ENCODE measurements at regions not wholly inside any gene's neighbourhood (a gene's known extent, or its start where the extent isn't known, plus 50 kb on each side); places are given as distances from the start of the nearest gene placed in this dataset.

GRCh38 chr12:98213556-98213955 is 301.8 kb upstream of the TMPO start:
- Histone ChIP-seq H3K4me1 (ENCODE audit: control insufficient read depth in 2 of 2, insufficient read depth in 2 of 2, low read length in 2 of 2) (no peaks in the 10 kb centered on the region), H4K20me1 (ENCODE audit: control insufficient read depth, insufficient read depth, low read length, poor library complexity, severe bottlenecking) (no peaks in the 10 kb centered on the region), H3K27me3 (replicated peaks in 1 of 4; ENCODE audit: control extremely low read depth in 1 of 4, control insufficient read depth in 3 of 4, insufficient read depth in 4 of 4, low read length in 3 of 4) (no peaks in the 10 kb centered on the region), H3K4me3 (ENCODE audit: control extremely low read depth in 1 of 5, extremely low read depth in 1 of 5, insufficient read depth in 1 of 5, low read depth in 2 of 5, low read length in 4 of 5) (no peak overlapping the region), H3K4me2 (replicated peaks; ENCODE audit: low read depth, low read length, poor library complexity, severe bottlenecking) (no peak overlapping the region), H3K79me2 (ENCODE audit: control insufficient read depth, insufficient read depth, low read length) (no peaks in the 10 kb centered on the region), H3K9me3 (ENCODE audit: control extremely low read depth in 1 of 3, control insufficient read depth in 2 of 3, insufficient read depth in 1 of 3, low read length in 2 of 3) (no peaks in the 10 kb centered on the region), H3K9ac (ENCODE audit: low read length) (no peak overlapping the region), H3K36me3 (replicated peaks in 1 of 2; ENCODE audit: control extremely low read depth in 1 of 2, control insufficient read depth in 1 of 2, extremely low read depth in 1 of 2, insufficient read depth in 2 of 2, low read length in 1 of 2) (no peaks in the 10 kb centered on the region), H3K27ac (ENCODE audit: low read length in 2 of 2) (no peak overlapping the region), H2AFZ (ENCODE audit: insufficient read depth, low read depth, low read length, poor library complexity, severe bottlenecking) (no peak overlapping the region)
- Mint-ChIP-seq H3K4me3 (no peak overlapping the region), H3K9me3 (ENCODE audit: insufficient read depth) (no peaks in the 10 kb centered on the region), H3K27ac (no peak overlapping the region), H3K4me1 (no peaks in the 10 kb centered on the region), H3K27me3 (peaks cover 11% of the 10 kb centered on the region)
- DNase-seq (no peak), ATAC-seq (ENCODE audit: low read depth) (no peak)
- CTCF ChIA-PET, result no interaction called here
- WGBS (ENCODE audit: insufficient coverage), result 50% methylated on average over 5 of the region's 6 CpGs
- intact Hi-C loops (cut with micrococcal nuclease), result no loop called here
- POLR2A ChIA-PET, result no interaction called here
- TF ChIP-seq EZH2 (IDR thresholded peaks at IDR 0.05; ENCODE audit: borderline replicate concordance, insufficient read depth, low read depth, low read length, poor library complexity, severe bottlenecking) (no peak), CTCF (IDR thresholded peaks at IDR 0.05) (no peak)

GRCh38 chr12:98217257-98217656 is 298.1 kb upstream of the TMPO start:
- ATAC-seq (ENCODE audit: low read depth), result no peak
- H3K27ac Mint-ChIP-seq, result no peak overlapping the region
- no peak for DNase-seq
- H3K9ac ChIP-seq (ENCODE audit: low read length), result no peak overlapping the region
- WGBS (ENCODE audit: insufficient coverage), result no CpG with 5 or more reads among the region's 1 CpG
- no peaks in the 10 kb centered on the region for H3K27me3 ChIP-seq (replicated peaks in 1 of 4; ENCODE audit: control extremely low read depth in 1 of 4, control insufficient read depth in 3 of 4, insufficient read depth in 4 of 4, low read length in 3 of 4)
- no peak overlapping the region for H3K27ac ChIP-seq (ENCODE audit: low read length in 2 of 2)
- no peaks in the 10 kb centered on the region for H3K4me1 Mint-ChIP-seq
- peaks cover 23% of the 10 kb centered on the region for H3K27me3 Mint-ChIP-seq
- no peaks in the 10 kb centered on the region for H3K9me3 Mint-ChIP-seq (ENCODE audit: insufficient read depth)
- no peak overlapping the region for H3K4me2 ChIP-seq (replicated peaks; ENCODE audit: low read depth, low read length, poor library complexity, severe bottlenecking)
- H3K4me3 Mint-ChIP-seq, result no peak overlapping the region
- ChIA-PET CTCF (no interaction called here), POLR2A (no interaction called here)
- no peaks in the 10 kb centered on the region for H3K79me2 ChIP-seq (ENCODE audit: control insufficient read depth, insufficient read depth, low read length)
- H3K36me3 ChIP-seq (replicated peaks in 1 of 2; ENCODE audit: control extremely low read depth in 1 of 2, control insufficient read depth in 1 of 2, extremely low read depth in 1 of 2, insufficient read depth in 2 of 2, low read length in 1 of 2), result no peaks in the 10 kb centered on the region
- intact Hi-C loops (cut with micrococcal nuclease), result no loop called here
- H2AFZ ChIP-seq (ENCODE audit: insufficient read depth, low read depth, low read length, poor library complexity, severe bottlenecking), result no peak overlapping the region
- TF ChIP-seq CTCF (IDR thresholded peaks at IDR 0.05) (no peak), EZH2 (IDR thresholded peaks at IDR 0.05; ENCODE audit: borderline replicate concordance, insufficient read depth, low read depth, low read length, poor library complexity, severe bottlenecking) (no peak)
- H3K4me1 ChIP-seq (ENCODE audit: control insufficient read depth in 2 of 2, insufficient read depth in 2 of 2, low read length in 2 of 2), result no peaks in the 10 kb centered on the region
- H3K9me3 ChIP-seq (ENCODE audit: control extremely low read depth in 1 of 3, control insufficient read depth in 2 of 3, insufficient read depth in 1 of 3, low read length in 2 of 3), result no peaks in the 10 kb centered on the region
- H4K20me1 ChIP-seq (ENCODE audit: control insufficient read depth, insufficient read depth, low read length, poor library complexity, severe bottlenecking), result no peaks in the 10 kb centered on the region
- no peak overlapping the region for H3K4me3 ChIP-seq (ENCODE audit: control extremely low read depth in 1 of 5, extremely low read depth in 1 of 5, insufficient read depth in 1 of 5, low read depth in 2 of 5, low read length in 4 of 5)
